K562 (cell line): ENCODE measurements at regions not wholly inside any gene's neighbourhood (a gene's known extent, or its start where the extent isn't known, plus 50 kb on each side); places are given as distances from the start of the nearest gene placed in this dataset.

Source experiments
- ATAC-seq: fragments of 200-7000 bp; cut with Tn5 transposase; 3 replicates; pipeline ENCODE4 v1.9.1; 2020; ENCODE audit warnings: moderate library complexity
- BruUV-seq: library from RNA; stranded (reverse); fragments of 400-500 nt; replicated peaks from 2 replicates; lab custom pipeline; 2021; lab: Mats Ljungman, UMichigan
- CTCF ChIA-PET: fragments of 300-600 bp; formaldehyde crosslinking; extraction: SDS; loops from one replicate; lab custom pipeline; 2021; ENCODE audit warnings: low intra/inter-chr PET ratio; lab: Yijun Ruan, JAX
- POLR2A ChIA-PET: fragments of 300-600, 350-650 bp; sonication (Branson Sonifier 250); formaldehyde crosslinking; extraction: SDS; loops from one replicate; lab custom pipeline; 2021; ENCODE audit warnings: antibody characterized with exemption, inconsistent platforms; lab: Yijun Ruan, JAX
- DNase-seq, 4 experiments: peaks; one replicate each; pipeline versions ENCODE4 v3.0.0 to v3.0.0-alpha.2; 2011 to 2018; ENCODE audit warnings: low spot score in 3 of 4, mixed read lengths in 3 of 4; ENCODE audit errors: extremely low read depth in 1 of 4
- FAIRE-seq: peaks from 2 replicates; lab custom pipeline; 2011; peaks lifted over from hg19 to GRCh38; lab: Jason Lieb, UNC
- H2AFZ ChIP-seq: 2 replicates; pipeline ENCODE4 v1.6.0; 2011; ENCODE audit warnings: low read depth, low read length, control low read depth, inconsistent platforms
- H3K27ac ChIP-seq: fragments of 200-600 bp; 3 replicates; pipeline ENCODE4 v1.8.0; 2011; ENCODE audit warnings: low read depth, mild to moderate bottlenecking, control low read depth, inconsistent platforms, low read length, moderate library complexity, mixed read lengths; ENCODE audit errors: extremely low read depth
- H3K27me3 ChIP-seq, 2 experiments: fragments of 300-600 bp in 1 of 2; 2 replicates in 1 of 2; 3 replicates in 1 of 2; pipeline versions ENCODE4 v1.6.0 to v1.8.0; 2011; ENCODE audit warnings: inconsistent platforms in 2 of 2, low read length in 2 of 2, mild to moderate bottlenecking in 1 of 2, mixed read lengths in 1 of 2, moderate library complexity in 1 of 2; ENCODE audit not compliant: control insufficient read depth in 2 of 2, insufficient read depth in 2 of 2
- H3K36me3 ChIP-seq: fragments of 300-600 bp; 3 replicates; pipeline ENCODE4 v1.8.0; 2011; ENCODE audit warnings: mild to moderate bottlenecking, low read length, inconsistent platforms; ENCODE audit not compliant: control insufficient read depth, insufficient read depth
- H3K4me1 ChIP-seq, 2 experiments: fragments of 200-600 bp in 1 of 2; replicated peaks in 1 of 2; 2 replicates in 1 of 2; 3 replicates in 1 of 2; pipeline versions ENCODE4 v1.5.1 to v1.8.0; 2011; ENCODE audit warnings: inconsistent platforms in 2 of 2, low read length in 2 of 2, mild to moderate bottlenecking in 1 of 2, mixed read lengths in 1 of 2, moderate library complexity in 1 of 2; ENCODE audit not compliant: control insufficient read depth in 2 of 2, insufficient read depth in 2 of 2
- H3K4me2 ChIP-seq: 2 replicates; pipeline ENCODE4 v1.6.1; 2011; ENCODE audit warnings: low read length, control low read depth, inconsistent platforms, mixed read lengths; ENCODE audit not compliant: insufficient read depth
- H3K4me3 ChIP-seq: fragments of 200-600 bp; sonication (generic), shearing (Covaris generic); 2 replicates; pipeline ENCODE4 v1.5.1; 2016; ENCODE audit warnings: control low read depth, inconsistent platforms
- H3K79me2 ChIP-seq: fragments of 200-600 bp; 3 replicates; pipeline ENCODE4 v1.8.0; 2011; ENCODE audit warnings: low read length, inconsistent platforms; ENCODE audit not compliant: control insufficient read depth, insufficient read depth
- H3K9ac ChIP-seq, 2 experiments: 2 replicates each; pipeline versions ENCODE4 v1.6.0 to v1.6.1; 2011; ENCODE audit warnings: low read depth in 2 of 2, low read length in 2 of 2, control low read depth in 1 of 2, inconsistent platforms in 1 of 2, mild to moderate bottlenecking in 1 of 2, mixed read lengths in 1 of 2; ENCODE audit not compliant: insufficient read depth in 1 of 2
- H3K9me1 ChIP-seq: one replicate; pipeline ENCODE4 v1.6.0; 2011; ENCODE audit warnings: inconsistent platforms, mild to moderate bottlenecking, low read length, moderate library complexity; ENCODE audit not compliant: control insufficient read depth, insufficient read depth
- H3K9me3 ChIP-seq: replicated peaks from 2 replicates; pipeline ENCODE4 v1.5.1; 2011; ENCODE audit warnings: low read depth, low read length, inconsistent platforms; ENCODE audit not compliant: control insufficient read depth, insufficient read depth
- H4K20me1 ChIP-seq: replicated peaks from 2 replicates; pipeline ENCODE4 v1.6.1; 2011; ENCODE audit warnings: low read length, inconsistent platforms, mixed read lengths; ENCODE audit not compliant: control insufficient read depth, insufficient read depth
- ETV1 ChIP-seq: fragments of 450-650 bp; conservative IDR thresholded peaks from 2 replicates; pipeline ENCODE4 v1.6.1; 2016; ENCODE audit warnings: missing genetic modification characterization, control low read depth, low read depth, missing compliant biosample characterization
- FOXK2 ChIP-seq, 2 experiments: fragments of 450-650 bp; IDR thresholded peaks in 1 of 2; conservative IDR thresholded peaks in 1 of 2; 2 replicates each; pipeline ENCODE4 v1.6.1; 2016; ENCODE audit warnings: low read depth in 2 of 2, mild to moderate bottlenecking in 1 of 2
- KLF6 ChIP-seq: fragments of 250-450 bp; sonication (Bioruptor Pico); IDR thresholded peaks from 2 replicates; pipeline ENCODE4 v1.4.0; 2020; ENCODE audit warnings: mild to moderate bottlenecking, moderate library complexity, borderline replicate concordance
- NR2F6 ChIP-seq: fragments of 450-650 bp; formaldehyde crosslinking; IDR thresholded peaks from 2 replicates; pipeline ENCODE4 v1.4.0; 2020; ENCODE audit warnings: mild to moderate bottlenecking
- PKNOX1 ChIP-seq: fragments of 450-650 bp; IDR thresholded peaks from 2 replicates; pipeline ENCODE4 v1.6.1; 2016
- RHOXF2B ChIP-seq: fragments of 250-450 bp; sonication (Bioruptor Pico); conservative IDR thresholded peaks from 2 replicates; pipeline ENCODE4 v1.5.1; 2021
- SMAD1 ChIP-seq: fragments of 150-350 bp; IDR thresholded peaks from 2 replicates; pipeline ENCODE4 v1.6.1; 2014; ENCODE audit warnings: low read length, low read depth; ENCODE audit not compliant: partially characterized antibody
- TCF15 ChIP-seq: fragments of 250-450 bp; sonication (Bioruptor Pico); IDR thresholded peaks from 2 replicates; pipeline ENCODE4 v1.8.0; 2022; ENCODE audit warnings: moderate library complexity, mild to moderate bottlenecking, inconsistent platforms
- TCFL5 ChIP-seq: fragments of 250-450 bp; sonication (Bioruptor Pico); conservative IDR thresholded peaks from 2 replicates; pipeline ENCODE4 v1.6.1; 2021; ENCODE audit warnings: mild to moderate bottlenecking, moderate library complexity, matching md5 sums
- TGIF2 ChIP-seq: sonication (generic); formaldehyde crosslinking; IDR thresholded peaks from 2 replicates; pipeline ENCODE4 v1.8.1; 2022; ENCODE audit warnings: mild to moderate bottlenecking, missing genetic modification reagents, moderate library complexity
- ZNF324 ChIP-seq: fragments of 250-450 bp; sonication (Bioruptor Pico); IDR thresholded peaks from 2 replicates; pipeline ENCODE4 v1.4.0; 2020; ENCODE audit warnings: mild to moderate bottlenecking
- WGBS: fragments of 100-300 bp; shearing (Covaris generic); methylation state at CpG from one replicate; pipeline ENCODE4 v1.1.6; 2016; ENCODE audit warnings: low coverage, mixed read lengths; ENCODE audit not compliant: insufficient coverage; ENCODE audit errors: missing lambda C conversion rate; 5-methylcytosine and 5-hydroxymethylcytosine counted together
- in situ Hi-C: fragments of 300-500 bp; cut with MboI; formaldehyde crosslinking; loops from 4 replicates; pipeline ENCODE4 v1.15.0; 2018; ENCODE audit warnings: inconsistent platforms, mixed read lengths
- intact Hi-C: fragments of 100-400 bp; cut with micrococcal nuclease; formaldehyde crosslinking; loops from 2 replicates; pipeline ENCODE4 v1.14.2; 2022
- TF ChIP-seq, protein P1 (sequence below): sonication (generic); formaldehyde crosslinking; IDR thresholded peaks from 2 replicates; pipeline ENCODE4 v1.8.0; 2022; ENCODE audit warnings: mild to moderate bottlenecking, missing genetic modification reagents

DNA sequence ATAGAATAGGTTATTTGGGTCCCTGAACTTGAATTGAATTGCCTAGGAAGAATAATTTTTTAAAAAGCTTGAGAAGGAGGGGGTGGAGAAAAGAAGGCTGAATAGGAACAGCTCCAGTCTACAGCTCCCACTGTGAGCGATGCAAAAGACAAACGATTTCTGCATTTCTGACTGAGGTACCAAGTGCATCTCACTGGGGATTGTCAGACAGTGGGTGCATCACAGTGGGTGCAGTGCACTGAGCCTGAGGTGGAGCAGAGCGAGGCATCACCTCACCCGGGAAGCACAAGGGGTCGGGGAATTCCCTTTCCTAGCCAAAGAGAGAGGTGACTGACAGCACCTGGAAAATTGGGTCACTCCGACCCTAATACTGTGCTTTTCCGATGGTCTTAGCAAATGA, 782.2 kb upstream of the RGMB start:
- no TSS peak for BruUV-seq
- CTCF ChIA-PET, result no interaction called here
- intact Hi-C loops, result no loop called here
- no peaks in the 10 kb centered on the region for H3K4me1 ChIP-seq
- no peaks in the 10 kb centered on the region for H3K36me3 ChIP-seq
- DNase-seq (no peak), ATAC-seq (no peak)
- no peaks in the 10 kb centered on the region for H3K27me3 ChIP-seq
- H3K9me3 ChIP-seq, result no peaks in the 10 kb centered on the region
- no peaks in the 10 kb centered on the region for H4K20me1 ChIP-seq
- TF ChIP-seq RHOXF2B (CRISPR knock-in tag), result no peak
- no peak for TF ChIP-seq ZNF324 (CRISPR knock-in tag)
- TF ChIP-seq, protein P1, sequence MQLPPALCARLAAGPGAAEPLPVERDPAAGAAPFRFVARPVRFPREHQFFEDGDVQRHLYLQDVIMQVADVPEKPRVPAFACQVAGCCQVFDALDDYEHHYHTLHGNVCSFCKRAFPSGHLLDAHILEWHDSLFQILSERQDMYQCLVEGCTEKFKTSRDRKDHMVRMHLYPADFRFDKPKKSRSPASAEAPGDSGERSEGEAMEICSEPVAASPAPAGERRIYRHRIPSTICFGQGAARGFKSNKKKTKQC (CRISPR knock-in tag), result no peak
- no peak for TF ChIP-seq TCFL5 (CRISPR knock-in tag)
- TF ChIP-seq ETV1 (tag), result no peak
- no peak for TF ChIP-seq SMAD1
- TF ChIP-seq, all 486 proteins: peak for 0
- FAIRE-seq, result no peak
- Histone ChIP-seq H3K4me3 (no peak overlapping the region), H3K27ac (no peak overlapping the region), H3K79me2 (no peaks in the 10 kb centered on the region), H3K4me2 (no peak overlapping the region), H2AFZ (no peak overlapping the region), H3K9ac (no peak overlapping the region), H3K9me1 (no peaks in the 10 kb centered on the region)
- WGBS, result 0% methylated on average over 7 of the region's 7 CpGs
- in situ Hi-C loops, result no loop called here
- POLR2A ChIA-PET, result no interaction called here

DNA sequence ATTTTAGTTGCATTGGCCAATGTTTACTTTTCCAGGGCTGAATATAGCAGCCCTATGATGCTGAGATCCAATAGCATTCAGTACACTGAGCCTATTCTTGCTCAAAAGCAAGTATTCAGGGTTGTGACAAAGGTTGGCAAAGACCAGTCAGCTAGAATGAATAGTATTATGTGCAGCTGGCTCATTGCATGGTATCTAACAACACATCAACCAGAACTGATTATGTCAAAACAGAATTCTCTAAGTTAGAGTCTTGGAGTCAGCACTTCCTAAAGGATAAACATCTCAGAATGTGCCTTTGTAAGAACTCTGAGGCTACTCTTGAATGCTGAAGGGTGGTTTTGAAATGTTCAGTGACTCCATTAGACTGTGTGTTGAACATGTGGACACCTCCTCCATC, 774.5 kb upstream of the RGMB start:
- intact Hi-C loops, result no loop called here
- POLR2A ChIA-PET, result interaction anchor here (0.6 kb wide), 1 partner anchor 605 kb away, joined by 3 read pairs; no protein-coding TSS in a partner anchor
- no peaks in the 10 kb centered on the region for H3K9me1 ChIP-seq
- H3K27ac ChIP-seq, result no peak overlapping the region
- no peaks in the 10 kb centered on the region for H3K27me3 ChIP-seq
- H3K4me3 ChIP-seq, result no peak overlapping the region
- H3K4me1 ChIP-seq, result no peaks in the 10 kb centered on the region
- 0 out of 2 replicates have a peak, but pooled peaks cover 1% of the 10 kb centered on the region for H3K9me3 ChIP-seq
- FAIRE-seq (no peak), DNase-seq (no peak)
- H3K79me2 ChIP-seq, result no peaks in the 10 kb centered on the region
- H3K4me2 ChIP-seq, result no peak overlapping the region
- no TSS peak for BruUV-seq
- H4K20me1 ChIP-seq, result no peaks in the 10 kb centered on the region
- no peak overlapping the region for H3K9ac ChIP-seq
- TF ChIP-seq NR2F6 (CRISPR knock-in tag) (no peak), TGIF2 (CRISPR knock-in tag) (no peak), PKNOX1 (no peak), TCF15 (CRISPR knock-in tag) (no peak), FOXK2 (conservative IDR thresholded peaks at IDR 0.05 in 1 of 2, IDR thresholded peaks at IDR 0.05 in 1 of 2; ENCODE audit: low read depth in 2 of 2) (no peak), KLF6 (CRISPR knock-in tag) (no peak)
- TF ChIP-seq, all 486 proteins: peak for 0
- in situ Hi-C loops, result no loop called here
- Histone ChIP-seq H3K36me3 (no peaks in the 10 kb centered on the region), H2AFZ (no peak overlapping the region)
- ATAC-seq, result no peak
- CTCF ChIA-PET, result no interaction called here
